OCI-LY1 (cell line): ENCODE measurements at regions not wholly inside any gene's neighbourhood (a gene's known extent, or its start where the extent isn't known, plus 50 kb on each side); places are given as distances from the start of the nearest gene placed in this dataset.

Source experiments
- H2AFZ ChIP-seq: fragments of 200-600 bp; sonication (generic), shearing (Covaris generic); 2 replicates; pipeline ENCODE4 v1.6.0; 2014; ENCODE audit warnings: antibody characterized with exemption, mild to moderate bottlenecking, low read length
- H3F3A ChIP-seq: fragments of 200-600 bp; sonication (generic), shearing (Covaris generic); 2 replicates; pipeline ENCODE4 v1.6.0; 2014; ENCODE audit warnings: mild to moderate bottlenecking, antibody characterized with exemption, low read length, moderate library complexity; ENCODE audit not compliant: insufficient read depth
- H3K27ac ChIP-seq: fragments of 200-600 bp; sonication (generic); 2 replicates; pipeline ENCODE4 v1.5.1; 2014; ENCODE audit warnings: low read length, mixed run types, mild to moderate bottlenecking, low read depth; ENCODE audit not compliant: poor library complexity, severe bottlenecking
- H3K27me3 ChIP-seq: fragments of 200-600 bp; sonication (generic); 2 replicates; pipeline ENCODE4 v1.6.0; 2014; ENCODE audit warnings: antibody characterized with exemption, mild to moderate bottlenecking, low read length, moderate library complexity; ENCODE audit not compliant: insufficient read depth
- H3K36me3 ChIP-seq: fragments of 200-600 bp; sonication (generic); 2 replicates; pipeline ENCODE4 v1.6.1; 2014; ENCODE audit warnings: mild to moderate bottlenecking, antibody characterized with exemption, low read length, moderate library complexity, mixed read lengths; ENCODE audit not compliant: insufficient read depth
- H3K4me1 ChIP-seq: fragments of 200-600 bp; sonication (generic); 2 replicates; pipeline ENCODE4 v1.5.1; 2014; ENCODE audit warnings: mild to moderate bottlenecking, low read length, moderate library complexity; ENCODE audit not compliant: insufficient read depth, severe bottlenecking
- H3K4me2 ChIP-seq: fragments of 200-600 bp; sonication (generic), shearing (Covaris generic); 2 replicates; pipeline ENCODE4 v1.6.1; 2014; ENCODE audit warnings: low read length
- H3K4me3 ChIP-seq: fragments of 200-600 bp; sonication (generic); 2 replicates; pipeline ENCODE4 v1.5.1; 2014; ENCODE audit warnings: low read length, low read depth, mild to moderate bottlenecking, mixed read lengths; ENCODE audit not compliant: poor library complexity, severe bottlenecking
- H3K79me2 ChIP-seq: fragments of 200-600 bp; shearing (Covaris generic); 2 replicates; pipeline ENCODE4 v1.6.1; 2016; ENCODE audit warnings: mixed run types, low read length, mixed read lengths; ENCODE audit not compliant: insufficient read depth
- H3K9ac ChIP-seq: fragments of 200-600 bp; sonication (generic), shearing (Covaris generic); 2 replicates; pipeline ENCODE4 v1.6.1; 2014; ENCODE audit warnings: mild to moderate bottlenecking, low read length, mixed read lengths
- H3K9me2 ChIP-seq: fragments of 200-600 bp; sonication (generic), shearing (Covaris generic); 2 replicates; pipeline ENCODE4 v1.6.1; 2014; ENCODE audit warnings: low read depth, mild to moderate bottlenecking, low read length, mixed read lengths
- H3K9me3 ChIP-seq: fragments of 200-600 bp; shearing (Covaris generic); 2 replicates; pipeline ENCODE4 v1.6.1; 2014; ENCODE audit warnings: low read length, mixed read lengths
- H4K20me1 ChIP-seq: fragments of 200-600 bp; sonication (generic), shearing (Covaris generic); 2 replicates; pipeline ENCODE4 v1.6.0; 2016; ENCODE audit warnings: mild to moderate bottlenecking, low read length; ENCODE audit not compliant: insufficient read depth
- CTCF ChIP-seq: fragments of 200-600 bp; sonication (generic), shearing (Covaris generic); IDR thresholded peaks from 2 replicates; pipeline ENCODE4 v1.5.1; 2017; ENCODE audit warnings: mild to moderate bottlenecking, antibody characterized with exemption, low read length, moderate library complexity, mixed read lengths
- EZH2 ChIP-seq: fragments of 200-600 bp; sonication (generic), shearing (Covaris generic); IDR thresholded peaks from 2 replicates; pipeline ENCODE4 v1.8.0; 2017; ENCODE audit warnings: borderline replicate concordance, mixed run types, mild to moderate bottlenecking, antibody characterized with exemption, low read length, moderate library complexity, mixed read lengths

GRCh38 chr4:59223292-59223941, 1976.7 kb upstream of the ADGRL3 start:
- Histone ChIP-seq H3K4me1 (no peaks in the 10 kb centered on the region), H4K20me1 (no peaks in the 10 kb centered on the region), H3K4me2 (no peak overlapping the region), H3K9me2 (no peaks in the 10 kb centered on the region), H3K27me3 (no peaks in the 10 kb centered on the region), H3K27ac (no peak overlapping the region), H3K79me2 (no peaks in the 10 kb centered on the region), H3K9me3 (no peaks in the 10 kb centered on the region), H3K9ac (no peak overlapping the region), H2AFZ (no peak overlapping the region), H3F3A (no peaks in the 10 kb centered on the region), H3K4me3 (no peak overlapping the region), H3K36me3 (no peaks in the 10 kb centered on the region)
- TF ChIP-seq EZH2 (no peak), CTCF (no peak)

DNA sequence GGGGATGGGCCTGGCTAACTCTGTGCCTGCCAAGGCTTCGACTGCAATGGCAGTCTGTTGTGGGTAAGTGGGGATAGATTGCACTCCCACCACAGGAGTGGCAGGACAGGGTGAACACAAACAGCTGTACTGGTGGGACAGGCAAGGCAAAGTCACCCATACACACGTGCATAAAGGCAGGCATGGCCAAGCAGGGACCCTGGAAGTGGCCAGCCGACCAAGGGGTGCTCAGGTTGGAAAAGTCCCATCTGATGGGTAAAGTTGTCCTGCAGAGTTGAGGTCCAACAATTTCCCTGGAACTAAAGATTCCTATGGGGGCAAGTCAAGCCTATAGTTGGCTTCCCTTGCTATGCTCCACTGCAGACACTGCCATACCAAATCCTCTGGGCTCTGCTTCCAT, 1961.9 kb upstream of the ADGRL3 start:
- H3F3A ChIP-seq, result no peaks in the 10 kb centered on the region
- H3K9ac ChIP-seq, result no peak overlapping the region
- H2AFZ ChIP-seq, result no peak overlapping the region
- H3K4me2 ChIP-seq, result no peak overlapping the region
- no peak for TF ChIP-seq CTCF
- TF ChIP-seq EZH2, result no peak
- no peaks in the 10 kb centered on the region for H3K36me3 ChIP-seq
- H3K27ac ChIP-seq, result no peak overlapping the region
- no peaks in the 10 kb centered on the region for H3K27me3 ChIP-seq
- no peaks in the 10 kb centered on the region for H3K4me1 ChIP-seq
- H3K9me3 ChIP-seq, result no peaks in the 10 kb centered on the region
- H3K79me2 ChIP-seq, result no peaks in the 10 kb centered on the region
- H4K20me1 ChIP-seq, result no peaks in the 10 kb centered on the region
- no peaks in the 10 kb centered on the region for H3K9me2 ChIP-seq
- H3K4me3 ChIP-seq, result no peak overlapping the region

DNA sequence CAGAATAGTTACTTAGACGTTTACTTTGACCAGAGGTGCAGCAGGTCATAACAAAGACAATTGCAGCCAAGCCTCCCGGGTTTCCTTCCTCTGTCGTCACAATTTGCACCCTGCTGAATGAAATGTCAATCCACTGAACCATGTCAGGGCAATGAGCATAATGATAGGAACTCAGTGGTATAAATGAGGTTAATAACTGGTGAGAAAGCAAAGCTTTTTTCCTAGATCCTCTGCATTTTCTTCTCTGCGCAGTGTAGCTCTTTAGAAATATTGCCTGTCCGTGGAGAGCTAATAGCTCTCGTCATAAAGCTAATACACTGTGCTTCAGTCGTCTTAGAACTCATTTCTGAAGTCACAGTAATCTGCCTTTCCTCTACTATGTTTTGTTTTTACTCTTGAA, 1960.1 kb upstream of the ADGRL3 start:
- H3K9me3 ChIP-seq, result no peaks in the 10 kb centered on the region
- H4K20me1 ChIP-seq, result no peaks in the 10 kb centered on the region
- H3K27me3 ChIP-seq, result no peaks in the 10 kb centered on the region
- no peak for TF ChIP-seq EZH2
- TF ChIP-seq CTCF, result no peak
- no peak overlapping the region for H3K27ac ChIP-seq
- H3K9ac ChIP-seq, result no peak overlapping the region
- H3K9me2 ChIP-seq, result no peaks in the 10 kb centered on the region
- H3K4me2 ChIP-seq, result no peak overlapping the region
- no peaks in the 10 kb centered on the region for H3K4me1 ChIP-seq
- no peaks in the 10 kb centered on the region for H3K79me2 ChIP-seq
- H3K4me3 ChIP-seq, result no peak overlapping the region
- H3K36me3 ChIP-seq, result no peaks in the 10 kb centered on the region
- no peak overlapping the region for H2AFZ ChIP-seq
- H3F3A ChIP-seq, result no peaks in the 10 kb centered on the region
